ENCODE measurements at regions not wholly inside any gene's neighbourhood (a gene's known extent, or its start where the extent isn't known, plus 50 kb on each side); places are given as distances from the start of the nearest gene placed in this dataset.

DNA sequence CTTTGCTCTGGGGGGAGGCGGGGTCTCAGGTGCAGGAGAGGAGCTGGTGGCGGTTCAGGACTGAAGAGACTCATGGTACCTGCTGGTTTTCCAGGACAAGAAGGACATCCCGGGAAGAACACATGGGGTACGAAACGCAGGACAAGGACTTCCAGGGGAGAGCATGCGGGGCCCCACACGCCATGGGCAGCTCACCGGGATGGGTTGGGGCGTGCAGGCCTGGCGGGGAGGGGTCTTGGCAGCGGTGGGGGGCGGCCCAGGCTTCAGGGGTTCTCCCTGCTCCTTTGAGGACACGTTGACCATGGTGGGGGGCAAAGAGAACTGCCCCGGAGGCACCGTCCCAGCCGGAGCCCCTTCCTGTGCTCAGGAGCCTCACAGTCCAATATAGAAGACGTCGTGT, 673.2 kb downstream of the BRD1 start:
- TF ChIP-seq, protein P1, sequence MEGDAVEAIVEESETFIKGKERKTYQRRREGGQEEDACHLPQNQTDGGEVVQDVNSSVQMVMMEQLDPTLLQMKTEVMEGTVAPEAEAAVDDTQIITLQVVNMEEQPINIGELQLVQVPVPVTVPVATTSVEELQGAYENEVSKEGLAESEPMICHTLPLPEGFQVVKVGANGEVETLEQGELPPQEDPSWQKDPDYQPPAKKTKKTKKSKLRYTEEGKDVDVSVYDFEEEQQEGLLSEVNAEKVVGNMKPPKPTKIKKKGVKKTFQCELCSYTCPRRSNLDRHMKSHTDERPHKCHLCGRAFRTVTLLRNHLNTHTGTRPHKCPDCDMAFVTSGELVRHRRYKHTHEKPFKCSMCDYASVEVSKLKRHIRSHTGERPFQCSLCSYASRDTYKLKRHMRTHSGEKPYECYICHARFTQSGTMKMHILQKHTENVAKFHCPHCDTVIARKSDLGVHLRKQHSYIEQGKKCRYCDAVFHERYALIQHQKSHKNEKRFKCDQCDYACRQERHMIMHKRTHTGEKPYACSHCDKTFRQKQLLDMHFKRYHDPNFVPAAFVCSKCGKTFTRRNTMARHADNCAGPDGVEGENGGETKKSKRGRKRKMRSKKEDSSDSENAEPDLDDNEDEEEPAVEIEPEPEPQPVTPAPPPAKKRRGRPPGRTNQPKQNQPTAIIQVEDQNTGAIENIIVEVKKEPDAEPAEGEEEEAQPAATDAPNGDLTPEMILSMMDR (conservative IDR thresholded peaks at IDR 0.05; ENCODE audit: low read length), result no peak
- TF ChIP-seq EZH2phosphoT487 (IDR thresholded peaks at IDR 0.05; ENCODE audit: borderline replicate concordance), result no peak
